ENCODE measurements at regions not wholly inside any gene's neighbourhood (a gene's known extent, or its start where the extent isn't known, plus 50 kb on each side); places are given as distances from the start of the nearest gene placed in this dataset.

DNA sequence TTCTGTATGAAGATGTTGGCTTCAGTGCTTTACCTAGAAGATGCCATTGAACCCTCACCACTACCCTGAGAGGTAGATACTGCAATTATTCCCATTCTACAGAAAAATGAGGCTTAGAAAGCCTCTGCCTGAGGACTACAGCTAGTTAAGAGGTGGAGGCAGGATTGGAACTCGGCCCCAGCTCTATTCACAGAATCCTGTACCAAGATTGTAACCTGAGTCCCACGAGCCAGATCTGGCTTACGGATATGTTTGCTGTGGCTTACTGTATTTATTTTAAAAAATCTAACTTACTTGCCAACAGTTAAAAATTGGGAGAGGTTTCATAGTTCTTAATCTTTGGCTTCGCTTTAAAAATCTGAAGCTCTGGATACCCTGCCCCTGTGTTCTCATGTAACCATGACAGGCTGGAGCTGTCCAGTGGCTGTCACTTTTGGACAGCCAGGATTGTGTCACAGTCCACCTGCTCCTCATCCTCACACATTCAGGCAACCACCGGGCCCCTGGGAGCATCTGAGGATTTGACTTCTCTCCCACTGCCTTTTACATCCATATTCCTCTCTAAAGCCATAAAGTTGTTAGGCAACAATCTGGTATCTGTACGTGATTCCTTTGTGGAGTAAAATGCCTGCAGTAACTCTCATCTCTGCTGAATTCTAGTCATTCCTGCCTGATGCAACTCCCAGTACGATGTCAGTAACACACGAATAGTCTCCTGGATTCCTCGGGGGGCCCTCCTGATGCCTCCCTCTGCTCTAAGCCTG lies 160.8 kb upstream of the SERP2 start:
- TF ChIP-seq, protein P1, sequence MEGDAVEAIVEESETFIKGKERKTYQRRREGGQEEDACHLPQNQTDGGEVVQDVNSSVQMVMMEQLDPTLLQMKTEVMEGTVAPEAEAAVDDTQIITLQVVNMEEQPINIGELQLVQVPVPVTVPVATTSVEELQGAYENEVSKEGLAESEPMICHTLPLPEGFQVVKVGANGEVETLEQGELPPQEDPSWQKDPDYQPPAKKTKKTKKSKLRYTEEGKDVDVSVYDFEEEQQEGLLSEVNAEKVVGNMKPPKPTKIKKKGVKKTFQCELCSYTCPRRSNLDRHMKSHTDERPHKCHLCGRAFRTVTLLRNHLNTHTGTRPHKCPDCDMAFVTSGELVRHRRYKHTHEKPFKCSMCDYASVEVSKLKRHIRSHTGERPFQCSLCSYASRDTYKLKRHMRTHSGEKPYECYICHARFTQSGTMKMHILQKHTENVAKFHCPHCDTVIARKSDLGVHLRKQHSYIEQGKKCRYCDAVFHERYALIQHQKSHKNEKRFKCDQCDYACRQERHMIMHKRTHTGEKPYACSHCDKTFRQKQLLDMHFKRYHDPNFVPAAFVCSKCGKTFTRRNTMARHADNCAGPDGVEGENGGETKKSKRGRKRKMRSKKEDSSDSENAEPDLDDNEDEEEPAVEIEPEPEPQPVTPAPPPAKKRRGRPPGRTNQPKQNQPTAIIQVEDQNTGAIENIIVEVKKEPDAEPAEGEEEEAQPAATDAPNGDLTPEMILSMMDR (IDR thresholded peaks at IDR 0.05; ENCODE audit: insufficient read depth, low read length, severe bottlenecking): no peak
- no peaks in the 10 kb centered on the region for H3K27me3 ChIP-seq (ENCODE audit: control insufficient read depth, insufficient read depth, low read length)
- no peak for FAIRE-seq
- DNase-seq (ENCODE audit: low read depth): no peak
- no peak overlapping the region for H3K4me3 ChIP-seq (ENCODE audit: low read depth, low read length)
- H3K36me3 ChIP-seq (ENCODE audit: control insufficient read depth, insufficient read depth, low read length): no peaks in the 10 kb centered on the region

DNA sequence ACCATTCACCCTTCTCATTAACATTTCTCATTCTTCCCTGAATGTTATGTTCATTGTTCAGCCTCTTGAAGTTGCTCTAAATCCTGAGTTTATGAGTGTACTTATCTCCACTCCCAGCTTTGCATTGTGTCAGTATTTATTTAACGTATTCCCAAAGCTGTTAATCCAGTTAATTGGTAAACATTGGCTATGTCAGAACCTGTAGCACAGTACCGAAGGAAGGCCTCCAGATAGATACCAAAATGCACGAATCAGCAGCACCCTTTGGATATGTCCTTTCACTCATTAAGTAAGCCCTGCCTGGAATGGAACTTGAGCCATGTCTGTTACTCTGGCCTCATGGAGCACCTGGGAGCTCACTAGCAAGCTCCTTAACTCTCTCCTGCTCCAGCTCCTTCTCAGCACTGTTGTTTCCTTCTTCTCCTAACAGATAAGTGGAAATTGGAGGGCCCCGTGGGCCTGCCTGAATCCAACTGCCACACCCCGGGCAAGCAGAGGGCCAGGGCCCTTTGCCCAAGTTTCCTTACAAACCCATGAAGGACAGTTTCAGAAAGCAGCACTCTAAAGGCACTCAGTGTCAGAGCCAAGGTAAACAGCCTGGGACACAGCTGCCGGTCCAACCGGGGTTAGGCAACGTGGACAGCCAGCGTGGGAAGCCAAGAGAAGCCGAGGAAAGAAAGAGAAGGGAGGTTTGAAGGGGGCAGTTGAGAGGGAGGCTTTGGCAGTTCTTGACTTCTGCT lies 155.0 kb upstream of the SERP2 start:
- peak; percentile 94 for DNase-seq (ENCODE audit: low read depth)
- TF ChIP-seq, protein P1 (IDR thresholded peaks at IDR 0.05; ENCODE audit: insufficient read depth, low read length, severe bottlenecking): no peak
- Histone ChIP-seq H3K36me3 (ENCODE audit: control insufficient read depth, insufficient read depth, low read length) (no peaks in the 10 kb centered on the region), H3K27me3 (ENCODE audit: control insufficient read depth, insufficient read depth, low read length) (no peaks in the 10 kb centered on the region), H3K4me3 (ENCODE audit: low read depth, low read length) (no peak overlapping the region)
- no peak for FAIRE-seq

DNA sequence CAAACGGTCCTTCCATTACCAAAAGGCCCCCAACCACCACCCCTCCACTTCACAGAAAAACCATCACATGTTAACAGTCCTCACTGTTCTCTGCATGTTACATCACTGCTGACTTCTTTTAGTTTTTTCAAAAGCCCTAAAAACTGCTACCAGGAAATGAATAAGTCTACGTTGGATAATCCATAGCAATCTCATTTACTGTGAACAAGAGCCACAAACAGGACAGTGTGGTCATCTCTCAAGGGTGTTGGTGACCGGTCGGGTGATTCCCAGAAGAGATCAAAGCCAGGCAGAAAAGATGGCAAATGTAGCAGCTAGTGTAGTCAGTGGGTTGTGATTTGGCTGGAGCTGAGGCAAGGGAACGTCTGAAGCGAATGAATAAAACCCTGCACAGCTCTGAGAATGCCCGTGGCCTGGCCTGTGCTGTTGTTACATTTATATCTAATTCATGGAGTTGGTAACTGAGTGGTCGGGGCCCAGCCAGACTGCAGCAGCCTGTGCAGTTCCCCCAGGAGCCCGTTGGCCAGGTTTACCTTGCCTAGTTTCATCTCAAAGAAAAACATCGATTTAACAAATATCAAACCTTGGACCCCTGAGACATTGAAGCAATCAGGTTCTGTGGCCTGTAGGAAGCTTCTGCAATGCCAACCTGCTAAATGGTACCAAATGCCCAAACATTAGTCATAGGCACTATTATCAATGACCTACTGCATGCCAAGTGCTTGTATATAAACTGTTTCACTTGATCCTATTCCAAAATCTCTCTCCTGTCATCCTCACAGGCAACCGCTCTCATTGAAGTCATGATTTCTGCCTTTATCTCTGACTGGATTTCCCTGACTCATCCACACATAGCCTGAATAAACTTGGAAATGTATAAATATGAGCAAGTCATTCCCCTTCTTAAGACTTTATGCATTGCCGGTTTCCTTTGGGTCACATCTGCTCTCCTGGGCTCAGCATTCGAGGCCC lies 153.8 kb upstream of the SERP2 start:
- H3K27me3 ChIP-seq (ENCODE audit: control insufficient read depth, insufficient read depth, low read length): no peaks in the 10 kb centered on the region
- DNase-seq (ENCODE audit: low read depth) (peak; percentile 86), FAIRE-seq (peak; percentile 90)
- TF ChIP-seq, protein P1 (IDR thresholded peaks at IDR 0.05; ENCODE audit: insufficient read depth, low read length, severe bottlenecking): no peak
- H3K4me3 ChIP-seq (ENCODE audit: low read depth, low read length): no peak overlapping the region
- H3K36me3 ChIP-seq (ENCODE audit: control insufficient read depth, insufficient read depth, low read length): no peaks in the 10 kb centered on the region

DNA sequence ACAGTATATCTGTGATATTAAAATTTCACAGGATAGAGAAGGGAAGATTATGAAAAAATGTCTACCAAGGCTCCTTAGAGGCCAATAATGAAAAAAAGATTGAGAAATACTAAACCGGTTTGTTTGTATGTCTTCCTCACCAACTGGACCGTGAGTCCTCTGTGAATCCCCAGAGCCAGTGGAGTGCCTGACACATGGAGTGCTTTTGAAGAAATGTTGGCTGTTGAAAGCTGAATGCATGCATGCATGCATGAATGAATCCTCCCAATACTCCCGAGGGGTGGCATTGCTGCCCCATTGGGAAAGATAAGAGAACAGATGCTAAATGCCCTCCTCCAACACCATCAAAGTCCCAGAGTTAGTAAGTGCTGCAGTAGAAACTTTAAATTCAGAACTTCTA lies 152.7 kb upstream of the SERP2 start:
- H3K36me3 ChIP-seq (ENCODE audit: control insufficient read depth, insufficient read depth, low read length): no peaks in the 10 kb centered on the region
- DNase-seq (ENCODE audit: low read depth) (peak; percentile 29), FAIRE-seq (no peak)
- no peaks in the 10 kb centered on the region for H3K27me3 ChIP-seq (ENCODE audit: control insufficient read depth, insufficient read depth, low read length)
- TF ChIP-seq, protein P1 (IDR thresholded peaks at IDR 0.05; ENCODE audit: insufficient read depth, low read length, severe bottlenecking): no peak
- H3K4me3 ChIP-seq (ENCODE audit: low read depth, low read length): no peak overlapping the region

DNA sequence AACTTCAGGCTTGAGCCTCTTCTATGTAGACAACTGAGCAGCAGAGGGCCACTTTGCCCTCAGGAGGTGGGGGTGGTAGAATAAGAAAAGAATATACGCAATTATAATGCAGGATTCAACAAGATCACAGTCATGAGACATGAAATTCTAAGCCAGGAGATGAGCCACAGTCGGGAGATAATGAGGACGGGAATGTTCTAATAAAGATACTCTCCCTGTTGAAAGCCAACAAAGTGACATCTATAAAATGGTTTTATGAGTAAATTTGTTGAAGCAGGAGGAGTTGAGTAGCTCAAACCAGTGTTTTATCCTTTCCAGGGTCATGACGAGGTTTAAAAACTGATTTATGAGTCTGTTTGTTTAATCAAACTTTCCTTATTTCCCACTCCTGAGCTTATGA lies 152.0 kb upstream of the SERP2 start:
- FAIRE-seq: no peak
- TF ChIP-seq, protein P1 (IDR thresholded peaks at IDR 0.05; ENCODE audit: insufficient read depth, low read length, severe bottlenecking): no peak
- Histone ChIP-seq H3K27me3 (ENCODE audit: control insufficient read depth, insufficient read depth, low read length) (no peaks in the 10 kb centered on the region), H3K4me3 (ENCODE audit: low read depth, low read length) (no peak overlapping the region), H3K36me3 (ENCODE audit: control insufficient read depth, insufficient read depth, low read length) (no peaks in the 10 kb centered on the region)
- DNase-seq (ENCODE audit: low read depth): no peak

Measured in bronchial epithelial cell (primary cell).